Calu3 (cell line): ENCODE measurements at regions not wholly inside any gene's neighbourhood (a gene's known extent, or its start where the extent isn't known, plus 50 kb on each side); places are given as distances from the start of the nearest gene placed in this dataset.

Source experiments
- BruUV-seq: library from RNA; stranded (reverse); fragments of 400-500 nt; replicated peaks from 2 replicates; lab custom pipeline; 2021; lab: Mats Ljungman, UMichigan
- CTCF ChIA-PET: fragments of 300-600 bp; sonication (Branson Sonifier 250); formaldehyde crosslinking; loops from one replicate; lab custom pipeline; 2022; ENCODE audit warnings: antibody characterized with exemption; lab: Charles Lee
- DNase-seq: peaks from one replicate; pipeline ENCODE4 v3.0.0; 2022
- H3K27ac Mint-ChIP-seq: one replicate; pipeline ENCODE4 v1.8.0; 2022; ENCODE audit warnings: mixed read lengths; ENCODE audit not compliant: unreplicated experiment
- H3K27me3 Mint-ChIP-seq: one replicate; pipeline ENCODE4 v1.8.0; 2022; ENCODE audit warnings: mixed read lengths; ENCODE audit not compliant: unreplicated experiment
- H3K36me3 Mint-ChIP-seq: one replicate; pipeline ENCODE4 v1.8.0; 2022; ENCODE audit warnings: mild to moderate bottlenecking, moderate library complexity, mixed read lengths; ENCODE audit not compliant: insufficient read depth, unreplicated experiment
- H3K4me1 Mint-ChIP-seq: one replicate; pipeline ENCODE4 v1.8.0; 2022; ENCODE audit warnings: mild to moderate bottlenecking, low read depth, mixed read lengths; ENCODE audit not compliant: unreplicated experiment
- H3K4me3 Mint-ChIP-seq: one replicate; pipeline ENCODE4 v1.8.0; 2022; ENCODE audit warnings: mild to moderate bottlenecking, low read depth, moderate library complexity, mixed read lengths; ENCODE audit not compliant: unreplicated experiment
- H3K9me3 Mint-ChIP-seq: one replicate; pipeline ENCODE4 v1.8.0; 2022; ENCODE audit warnings: low read depth, mixed read lengths; ENCODE audit not compliant: unreplicated experiment
- CTCF ChIP-seq: fragments of 200-600 bp; IDR thresholded peaks from one replicate; pipeline ENCODE4 v1.8.0; 2022; ENCODE audit warnings: antibody characterized with exemption; ENCODE audit not compliant: unreplicated experiment
- intact Hi-C: fragments of 100-400 bp; cut with micrococcal nuclease; formaldehyde crosslinking; loops from one replicate; pipeline ENCODE4 v1.10.0; 2022; ENCODE audit not compliant: unreplicated experiment

GRCh38 chr19:31072451-31072850 lies 276.8 kb downstream of the TSHZ3 start:
- no TSS peak for BruUV-seq
- intact Hi-C loops, result no loop called here
- CTCF ChIA-PET, result no interaction called here

GRCh38 chr19:31071136-31071855 lies 277.9 kb downstream of the TSHZ3 start:
- Mint-ChIP-seq H3K27ac (no peak overlapping the region), H3K4me3 (no peak overlapping the region), H3K9me3 (peaks cover 18% of the 10 kb centered on the region), H3K4me1 (no peaks in the 10 kb centered on the region), H3K36me3 (no peaks in the 10 kb centered on the region), H3K27me3 (no peaks in the 10 kb centered on the region)
- TF ChIP-seq CTCF, result no peak
- DNase-seq, result no peak
- CTCF ChIA-PET, result no interaction called here
- BruUV-seq, result no TSS peak
- intact Hi-C loops, result no loop called here

More at GRCh38 chr19:31072451-31072850, 276.8 kb downstream of the TSHZ3 start:
- Mint-ChIP-seq H3K4me1 (no peaks in the 10 kb centered on the region), H3K36me3 (no peaks in the 10 kb centered on the region), H3K9me3 (peaks cover 18% of the 10 kb centered on the region), H3K27me3 (no peaks in the 10 kb centered on the region), H3K27ac (no peak overlapping the region), H3K4me3 (no peak overlapping the region)
- no peak for DNase-seq
- no peak for TF ChIP-seq CTCF

GRCh38 chr19:31070146-31071065 lies 278.8 kb downstream of the TSHZ3 start:
- no peaks in the 10 kb centered on the region for H3K27me3 Mint-ChIP-seq
- H3K9me3 Mint-ChIP-seq, result peaks cover 20% of the 10 kb centered on the region
- H3K36me3 Mint-ChIP-seq, result no peaks in the 10 kb centered on the region
- intact Hi-C loops, result no loop called here
- H3K27ac Mint-ChIP-seq, result no peak overlapping the region
- no peak for TF ChIP-seq CTCF
- no peak for DNase-seq
- BruUV-seq, result no TSS peak
- no peaks in the 10 kb centered on the region for H3K4me1 Mint-ChIP-seq
- CTCF ChIA-PET, result no interaction called here
- no peak overlapping the region for H3K4me3 Mint-ChIP-seq

GRCh38 chr19:31068268-31068667 lies 281.0 kb downstream of the TSHZ3 start:
- no TSS peak for BruUV-seq
- intact Hi-C loops, result no loop called here
- CTCF ChIA-PET, result no interaction called here
- Mint-ChIP-seq H3K27me3 (no peaks in the 10 kb centered on the region), H3K4me3 (no peak overlapping the region), H3K27ac (no peak overlapping the region), H3K36me3 (no peaks in the 10 kb centered on the region), H3K9me3 (peaks cover 25% of the 10 kb centered on the region), H3K4me1 (no peaks in the 10 kb centered on the region)
- no peak for TF ChIP-seq CTCF
- DNase-seq, result no peak
